A673 (cell line): ENCODE measurements at regions not wholly inside any gene's neighbourhood (a gene's known extent, or its start where the extent isn't known, plus 50 kb on each side); places are given as distances from the start of the nearest gene placed in this dataset.

Source experiments
- EZH2 ChIP-seq: fragments of 200-600 bp; sonication (generic); IDR thresholded peaks from 2 replicates; pipeline ENCODE4 v1.6.1; 2017; ENCODE audit warnings: borderline replicate concordance, low read depth, mild to moderate bottlenecking, mixed read lengths, antibody characterized with exemption, low read length; ENCODE audit not compliant: poor library complexity, severe bottlenecking
- TF ChIP-seq, protein P1 (sequence below): fragments of 300-800, 200-600 bp; sonication (generic); conservative IDR thresholded peaks from 2 replicates; pipeline ENCODE4 v1.5.1; 2017; ENCODE audit warnings: low read depth, mild to moderate bottlenecking, antibody characterized with exemption, low read length, moderate library complexity, mixed read lengths

DNA sequence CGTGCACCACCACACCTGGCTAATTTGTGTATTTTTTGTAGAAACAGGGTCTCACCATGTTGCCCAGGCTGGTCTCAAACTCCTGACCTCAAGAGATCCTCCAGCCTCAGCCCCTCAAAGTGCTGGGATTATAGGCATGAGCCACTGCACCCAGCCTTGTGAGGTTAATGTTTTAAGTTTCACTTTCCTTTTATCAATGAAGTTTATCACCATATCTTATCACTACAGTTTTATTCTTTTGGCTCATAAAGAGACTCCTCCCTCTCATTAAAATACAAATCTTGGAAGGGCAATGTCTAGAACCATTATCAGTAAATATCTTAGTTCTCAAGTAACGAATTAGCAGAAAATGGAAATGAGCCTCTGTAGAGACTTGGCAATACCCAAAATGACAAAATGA is 173.8 kb downstream of the BCL11A start:
- TF ChIP-seq, protein P1, sequence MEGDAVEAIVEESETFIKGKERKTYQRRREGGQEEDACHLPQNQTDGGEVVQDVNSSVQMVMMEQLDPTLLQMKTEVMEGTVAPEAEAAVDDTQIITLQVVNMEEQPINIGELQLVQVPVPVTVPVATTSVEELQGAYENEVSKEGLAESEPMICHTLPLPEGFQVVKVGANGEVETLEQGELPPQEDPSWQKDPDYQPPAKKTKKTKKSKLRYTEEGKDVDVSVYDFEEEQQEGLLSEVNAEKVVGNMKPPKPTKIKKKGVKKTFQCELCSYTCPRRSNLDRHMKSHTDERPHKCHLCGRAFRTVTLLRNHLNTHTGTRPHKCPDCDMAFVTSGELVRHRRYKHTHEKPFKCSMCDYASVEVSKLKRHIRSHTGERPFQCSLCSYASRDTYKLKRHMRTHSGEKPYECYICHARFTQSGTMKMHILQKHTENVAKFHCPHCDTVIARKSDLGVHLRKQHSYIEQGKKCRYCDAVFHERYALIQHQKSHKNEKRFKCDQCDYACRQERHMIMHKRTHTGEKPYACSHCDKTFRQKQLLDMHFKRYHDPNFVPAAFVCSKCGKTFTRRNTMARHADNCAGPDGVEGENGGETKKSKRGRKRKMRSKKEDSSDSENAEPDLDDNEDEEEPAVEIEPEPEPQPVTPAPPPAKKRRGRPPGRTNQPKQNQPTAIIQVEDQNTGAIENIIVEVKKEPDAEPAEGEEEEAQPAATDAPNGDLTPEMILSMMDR: no peak
- TF ChIP-seq EZH2: no peak
